AG04449 (cell line): ENCODE measurements at regions not wholly inside any gene's neighbourhood (a gene's known extent, or its start where the extent isn't known, plus 50 kb on each side); places are given as distances from the start of the nearest gene placed in this dataset.

Source experiments
- CTCF ChIA-PET: fragments of 350-600 bp; formaldehyde crosslinking; extraction: SDS; loops from one replicate; lab custom pipeline; 2021; ENCODE audit warnings: antibody characterized with exemption; lab: Yijun Ruan, JAX
- POLR2A ChIA-PET: fragments of 400-600, 350-600 bp; formaldehyde crosslinking; extraction: SDS; loops from one replicate; lab custom pipeline; 2020; ENCODE audit warnings: antibody characterized with exemption, inconsistent platforms; lab: Yijun Ruan, JAX
- DNase-seq: peaks from one replicate; pipeline ENCODE4 v3.0.0-alpha.2; 2010; ENCODE audit warnings: low read depth, low spot score
- H3K4me3 ChIP-seq: 2 replicates; pipeline ENCODE4 v1.5.1; 2011; ENCODE audit warnings: low read depth, mild to moderate bottlenecking, control low read depth, low read length
- CTCF ChIP-seq: IDR thresholded peaks from one replicate; pipeline ENCODE4 v1.5.1; 2011; ENCODE audit warnings: mild to moderate bottlenecking, moderate library complexity, low read length, control low read depth, inconsistent platforms; ENCODE audit not compliant: insufficient read depth; ENCODE audit errors: missing control alignments

GRCh38 chr12:91630596-91631293 is 448.1 kb upstream of the DCN start:
- CTCF ChIA-PET: no interaction called here

GRCh38 chr12:91630083-91630482 is 447.5 kb upstream of the DCN start:
- H3K4me3 ChIP-seq: no peak overlapping the region
- no peak for DNase-seq
- ChIA-PET POLR2A (no interaction called here), CTCF (no interaction called here)
- TF ChIP-seq CTCF: no peak

More at GRCh38 chr12:91630596-91631293, 448.1 kb upstream of the DCN start:
- no peak overlapping the region for H3K4me3 ChIP-seq
- no peak for TF ChIP-seq CTCF
- POLR2A ChIA-PET: no interaction called here
- no peak for DNase-seq

- POLR2A ChIA-PET: no interaction called here
- no peak overlapping the region for H3K4me3 ChIP-seq
- TF ChIP-seq CTCF: no peak
- CTCF ChIA-PET: no interaction called here
- DNase-seq: no peak
These were observed 446.8 kb upstream of the DCN start for GRCh38 chr12:91629440-91629839.

- TF ChIP-seq CTCF: no peak
- no peak overlapping the region for H3K4me3 ChIP-seq
- POLR2A ChIA-PET: no interaction called here
- CTCF ChIA-PET: no interaction called here
- DNase-seq: no peak
These were observed 446.0 kb upstream of the DCN start for GRCh38 chr12:91628656-91629055.

GRCh38 chr12:91627225-91627624 is 444.6 kb upstream of the DCN start:
- ChIA-PET CTCF (interaction anchor here (0.7 kb wide), 1 partner anchor 49 kb away, joined by 3 read pairs; no protein-coding TSS in a partner anchor), POLR2A (no interaction called here)

GRCh38 chr12:91622981-91623380 is 440.4 kb upstream of the DCN start:
- ChIA-PET POLR2A (no interaction called here), CTCF (no interaction called here)
- no peak for DNase-seq
- no peak overlapping the region for H3K4me3 ChIP-seq
- TF ChIP-seq CTCF: no peak

More at GRCh38 chr12:91627225-91627624, 444.6 kb upstream of the DCN start:
- DNase-seq: no peak
- H3K4me3 ChIP-seq: no peak overlapping the region
- TF ChIP-seq CTCF: no peak
